ENCODE measurements at regions not wholly inside any gene's neighbourhood (a gene's known extent, or its start where the extent isn't known, plus 50 kb on each side); places are given as distances from the start of the nearest gene placed in this dataset.
"Not testable (repeated sequence)": the region's sequence is repeated elsewhere in the genome, so short reads cannot be mapped to it uniquely, and the experiment has no call there.

DNA sequence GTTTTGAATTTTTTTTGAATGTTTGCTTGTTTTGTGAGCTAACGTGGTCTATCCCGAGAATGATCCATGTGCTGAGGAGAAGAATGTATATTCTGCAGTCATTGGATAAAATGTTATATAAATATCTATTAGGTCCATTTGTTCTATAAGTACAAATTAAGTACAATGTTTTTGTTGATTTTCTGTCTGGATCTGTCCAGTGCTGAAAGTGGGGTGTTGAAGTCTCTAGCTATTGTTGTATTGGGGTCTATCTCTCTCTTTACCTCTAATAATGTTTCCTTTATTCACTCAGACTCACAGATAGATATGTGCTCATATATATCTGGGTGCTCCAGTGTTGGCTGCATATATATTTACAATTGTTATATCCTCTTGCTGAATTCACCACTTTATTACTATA, 144.8 kb upstream of the SETMAR start:
- no peak for DNase-seq

DNA sequence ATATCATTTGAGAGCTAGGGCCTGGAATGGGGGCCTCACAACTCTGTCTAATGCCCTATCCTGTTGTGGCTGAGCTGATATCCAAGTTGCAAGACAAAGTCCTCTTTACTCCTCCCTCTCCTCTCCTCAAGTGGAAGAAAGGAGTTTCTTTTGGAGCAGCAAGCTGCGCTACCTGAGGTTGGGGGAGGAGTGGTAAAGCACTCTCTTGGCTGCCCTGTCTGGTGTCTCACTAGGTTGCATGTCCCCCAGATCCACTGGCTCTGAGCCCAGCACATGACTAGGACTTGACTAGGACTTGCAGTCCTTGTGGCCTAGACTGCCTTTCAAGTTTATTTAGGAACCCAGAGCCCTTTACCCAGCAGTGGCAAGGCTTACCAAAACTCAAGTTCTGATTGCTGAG, 141.1 kb upstream of the SETMAR start:
- DNase-seq, result no peak

DNA sequence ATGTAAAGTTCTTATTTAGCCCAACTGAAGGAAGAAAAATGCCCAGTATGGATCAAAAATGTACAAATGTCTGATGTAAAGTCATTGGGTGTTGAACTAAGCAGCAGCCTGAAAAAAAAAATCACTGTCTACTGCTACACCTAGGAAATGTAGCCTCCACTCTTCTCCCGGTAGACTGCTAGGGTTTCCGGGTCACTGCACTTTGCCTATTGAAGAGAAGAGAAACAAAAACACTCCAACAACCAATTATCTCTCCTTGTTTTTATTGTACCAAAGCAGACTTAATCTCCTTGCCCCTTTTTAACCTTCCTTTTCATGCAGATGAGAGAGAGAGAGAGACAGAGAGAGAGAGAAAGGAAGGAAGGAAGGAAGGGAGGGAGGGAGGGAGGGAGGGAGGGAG, 140.2 kb upstream of the SETMAR start:
- DNase-seq, result no peak

DNA sequence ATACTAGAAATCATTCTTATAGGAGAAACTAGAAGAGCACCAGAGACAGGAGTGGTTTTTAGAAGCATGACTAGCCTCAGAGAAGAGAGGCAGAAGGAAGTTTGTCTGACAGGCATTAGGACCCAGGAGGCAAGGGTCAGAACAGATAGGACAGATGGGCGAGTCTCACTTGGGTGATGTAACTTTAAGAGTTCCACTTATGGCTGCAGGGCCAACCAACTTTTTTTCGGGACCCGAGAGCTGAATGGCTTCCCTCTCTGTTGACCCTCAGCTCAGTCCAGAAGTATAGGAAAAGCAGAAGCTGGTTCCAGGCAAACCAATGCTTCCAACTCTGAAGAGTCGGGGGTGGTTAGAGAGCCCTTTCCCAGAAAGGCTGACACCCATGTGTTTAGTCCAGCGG, 136.6 kb upstream of the SETMAR start:
- DNase-seq, result no peak

DNA sequence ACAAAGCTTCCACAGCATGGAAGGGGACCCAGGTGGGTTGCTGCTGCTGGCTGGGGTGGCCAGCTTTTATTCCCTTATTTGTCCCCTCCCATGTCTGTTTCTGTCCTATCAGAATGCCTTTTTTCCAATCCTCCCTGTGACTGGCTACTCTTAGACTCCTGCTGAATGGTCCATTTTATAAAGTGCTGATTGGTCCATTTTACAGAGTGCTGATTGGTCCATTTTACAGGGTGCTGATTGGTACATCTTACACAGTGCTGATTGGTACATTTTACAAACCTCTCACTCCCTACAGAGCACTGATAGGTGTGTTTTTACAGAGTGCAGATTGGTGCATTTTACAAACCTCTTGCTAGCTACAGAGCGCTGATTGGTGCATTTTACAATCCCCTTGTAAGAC, 135.9 kb upstream of the SETMAR start:
- not testable (repeated sequence) for DNase-seq

DNA sequence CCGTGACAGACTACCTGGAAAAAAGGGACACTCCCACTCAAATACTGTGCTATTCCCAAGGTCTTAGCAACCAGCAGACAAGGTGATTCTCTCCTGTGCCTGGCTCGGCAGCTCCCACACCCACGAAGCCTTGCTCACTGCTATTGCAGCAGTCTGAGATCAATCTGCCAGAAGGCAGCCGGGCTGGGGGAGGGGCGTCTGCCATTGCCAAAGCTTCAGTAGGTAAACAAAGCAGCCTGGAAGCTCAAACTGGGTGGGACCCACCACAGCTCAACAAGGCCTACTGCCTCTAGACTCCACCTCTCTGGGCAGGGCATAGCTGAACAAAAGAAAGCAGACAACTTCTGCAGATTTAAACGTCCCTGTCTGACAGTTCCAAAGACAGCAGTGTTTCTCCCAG, 128.4 kb upstream of the SETMAR start:
- DNase-seq, result no peak

DNA sequence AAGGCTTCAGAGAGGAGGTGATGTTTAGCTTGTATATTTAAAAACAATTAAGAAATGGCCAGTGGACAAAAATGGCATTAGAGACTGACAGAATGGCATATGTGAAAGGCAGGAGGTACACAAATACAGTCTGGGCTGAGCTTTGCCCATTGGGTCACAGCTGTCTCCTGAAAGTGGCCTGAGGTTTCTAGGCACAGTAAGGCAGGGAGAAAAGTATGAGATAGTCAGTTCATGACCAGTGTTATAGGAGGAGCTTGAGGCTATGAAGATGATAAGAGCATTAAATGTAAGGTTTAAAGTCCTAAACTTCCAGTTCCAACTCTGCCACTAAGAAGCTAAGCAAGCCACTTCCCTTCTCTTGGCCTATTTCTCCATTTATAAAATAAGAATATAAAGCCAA, 111.2 kb upstream of the SETMAR start:
- DNase-seq, result no peak

DNA sequence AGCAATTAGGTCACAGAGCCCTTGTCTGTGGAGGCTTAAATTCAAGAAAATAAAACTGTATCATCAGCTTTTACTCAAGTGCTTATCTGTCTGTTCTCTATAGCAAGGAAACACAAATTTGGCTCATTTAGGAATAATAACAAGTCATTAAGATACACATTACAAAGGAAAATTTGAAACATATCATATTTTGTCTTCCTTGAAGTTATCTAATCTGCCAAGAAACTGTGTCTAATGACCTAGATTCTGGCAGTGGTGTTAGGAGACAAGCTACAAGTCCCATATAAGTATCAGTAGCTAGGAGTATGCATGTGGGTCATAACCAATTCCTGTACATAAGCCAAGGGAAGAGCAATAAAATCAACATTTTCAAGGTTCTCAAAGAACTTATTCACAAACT, 108.2 kb upstream of the SETMAR start:
- no peak for DNase-seq

DNA sequence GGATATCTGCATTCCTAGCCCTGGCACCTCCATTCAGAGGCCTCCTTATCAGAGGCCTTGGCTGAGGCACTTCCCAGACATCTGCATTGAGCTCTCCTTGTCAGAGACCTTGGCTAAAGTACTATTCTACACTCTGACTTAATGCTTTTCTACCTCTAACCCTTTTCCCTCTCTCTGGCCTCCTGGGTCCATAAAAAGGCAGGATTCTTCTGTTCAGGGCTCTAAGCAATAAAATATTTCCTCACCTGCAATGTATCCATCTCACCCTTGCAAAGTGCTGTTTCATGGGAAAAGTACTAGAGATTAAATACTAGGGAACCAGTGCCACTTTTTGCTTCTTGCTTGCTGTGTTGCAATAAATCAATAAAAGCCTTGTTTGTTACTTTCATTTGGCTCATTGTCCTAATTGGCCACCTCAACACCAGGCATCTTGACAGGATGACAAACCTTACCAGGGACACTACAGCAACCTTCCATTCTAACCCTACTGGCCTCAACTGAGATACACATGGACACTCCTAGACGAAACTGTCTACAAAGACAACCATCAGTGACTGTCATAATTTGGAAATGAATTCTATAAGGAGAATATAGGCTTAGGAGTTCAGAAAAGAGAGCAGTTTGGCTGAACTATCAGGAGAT, 106.5 kb upstream of the SETMAR start:
- DNase-seq, result no peak

DNA sequence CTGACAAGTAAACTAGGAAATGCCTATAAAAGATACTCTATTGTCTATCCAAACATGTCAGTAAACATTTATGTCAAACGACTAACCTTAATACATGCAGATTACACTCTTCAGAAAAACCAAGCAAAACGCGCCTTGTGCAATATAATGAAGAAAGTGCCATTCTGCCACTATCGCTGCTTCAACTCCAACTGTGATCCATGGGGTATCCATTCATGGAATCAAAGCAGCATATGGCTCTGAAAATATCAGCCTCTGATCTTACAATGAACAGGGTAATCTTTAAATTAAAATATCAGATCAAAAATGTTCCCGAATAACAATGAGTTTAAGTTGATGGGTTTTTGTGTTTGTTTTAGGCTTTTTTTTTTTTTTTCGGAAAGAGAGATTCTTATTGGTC, 105.5 kb upstream of the SETMAR start:
- no peak for DNase-seq

DNA sequence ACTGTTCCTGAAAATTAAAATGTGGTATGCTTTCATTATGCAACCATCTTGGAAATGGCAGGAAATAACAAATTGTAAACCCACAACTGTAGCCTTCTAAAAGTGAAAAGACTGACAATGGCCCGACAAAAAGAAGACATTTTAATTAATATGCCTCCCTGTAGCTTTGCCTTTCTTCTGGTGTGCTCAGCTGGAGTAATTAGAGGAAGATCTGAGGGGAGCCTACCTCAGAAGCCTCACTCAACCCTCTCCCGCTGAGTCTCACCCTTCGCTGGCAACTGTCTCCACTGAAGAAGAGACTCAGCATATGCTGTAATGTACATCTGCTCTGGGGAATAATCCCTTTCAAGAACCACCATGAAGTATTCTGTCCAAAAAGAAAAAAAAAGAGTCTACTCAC, 104.7 kb upstream of the SETMAR start:
- no peak for DNase-seq

DNA sequence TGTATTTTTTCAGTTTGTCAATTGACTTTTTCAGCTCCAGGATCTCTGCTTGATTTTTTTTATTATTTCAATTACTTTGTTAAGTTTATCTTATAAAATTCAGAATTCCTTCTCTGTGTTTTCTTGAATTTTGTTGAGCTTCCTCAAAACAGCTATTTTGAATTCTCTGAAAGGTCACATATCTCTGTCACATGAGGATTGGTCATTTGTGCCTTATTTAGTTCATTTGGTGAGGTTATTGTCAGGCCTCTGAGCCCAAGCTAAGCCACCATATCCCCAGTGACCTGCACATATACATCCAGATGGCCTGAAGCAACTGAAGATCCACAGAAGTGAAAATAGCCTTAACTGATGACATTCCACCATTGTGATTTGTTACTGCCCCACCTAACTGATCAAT, 98.4 kb upstream of the SETMAR start:
- DNase-seq, result not testable (repeated sequence)

DNA sequence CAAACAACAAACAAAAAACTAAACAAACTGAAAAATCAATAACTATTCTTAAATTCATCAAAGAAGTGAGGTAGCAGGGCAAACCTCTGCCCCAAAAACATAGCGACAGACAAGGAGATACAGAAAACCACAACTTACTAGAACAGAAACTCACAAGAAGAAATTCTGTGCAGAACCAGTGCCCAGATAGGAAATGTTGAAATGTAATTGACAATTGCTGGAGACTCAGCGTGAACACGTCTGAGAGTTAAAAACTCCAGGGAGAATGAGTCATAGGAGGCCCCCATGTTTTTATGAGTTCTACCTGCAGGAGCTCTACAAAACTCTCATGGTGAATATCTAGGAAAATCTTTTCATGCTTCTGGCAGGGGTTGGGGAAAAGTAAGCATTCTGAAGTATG, 95.5 kb upstream of the SETMAR start:
- no peak for DNase-seq

DNA sequence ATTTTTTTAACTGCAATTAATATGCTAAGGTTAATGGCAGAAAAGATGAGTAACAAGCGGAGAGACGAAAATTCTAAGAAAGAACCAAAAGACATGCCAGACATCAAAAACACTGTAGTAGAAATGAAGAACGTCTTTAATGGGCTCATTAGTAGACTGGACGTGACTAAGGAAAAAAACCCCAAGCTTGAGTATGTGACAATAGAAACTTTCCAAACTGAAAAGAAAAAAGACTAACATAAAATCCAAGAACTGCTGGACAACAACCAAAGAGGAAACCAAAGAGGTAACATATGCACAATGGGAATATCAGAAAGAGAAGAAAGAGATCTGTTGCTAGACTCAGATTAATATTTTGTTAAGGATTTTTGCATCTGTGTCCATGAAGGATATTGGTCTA, 94.6 kb upstream of the SETMAR start:
- no peak for DNase-seq

DNA sequence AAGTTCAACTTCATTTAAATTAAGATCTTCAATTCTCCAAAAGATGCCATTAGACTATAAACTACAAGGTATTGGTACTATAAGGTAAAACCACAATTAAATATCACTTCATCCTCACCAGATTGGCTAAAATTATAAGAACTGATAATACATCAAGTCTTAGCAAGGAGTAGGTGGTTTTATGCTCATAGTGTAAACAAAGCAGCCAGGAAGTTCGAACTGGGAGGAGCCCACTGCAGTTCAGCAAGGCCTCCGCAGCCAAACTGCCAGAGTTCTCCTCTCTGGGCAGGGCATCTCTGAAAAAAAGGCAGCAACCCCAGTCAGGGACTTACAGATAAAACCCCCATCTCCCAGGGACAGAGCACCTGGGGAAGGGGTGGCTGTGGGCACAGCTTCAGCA, 91.6 kb upstream of the SETMAR start:
- no peak for DNase-seq

DNA sequence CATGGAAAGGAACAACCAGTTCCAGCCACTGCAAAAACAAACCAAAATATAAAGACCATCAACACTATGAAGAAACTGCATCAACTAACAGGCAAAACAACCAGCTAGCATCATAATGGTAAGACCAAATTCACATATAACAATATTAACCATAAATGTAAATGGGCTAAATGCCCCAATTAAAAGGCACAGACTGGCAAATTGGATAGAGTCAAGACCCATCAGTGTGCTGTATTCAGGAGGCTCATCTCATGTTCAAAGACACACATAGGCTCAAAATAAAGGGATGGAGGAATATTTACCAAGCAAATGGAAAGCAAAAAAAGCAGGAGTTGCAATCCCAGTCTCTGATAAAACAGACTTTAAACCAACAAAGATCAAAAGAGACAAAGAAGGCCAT, 89.7 kb upstream of the SETMAR start:
- not testable (repeated sequence) for DNase-seq

DNA sequence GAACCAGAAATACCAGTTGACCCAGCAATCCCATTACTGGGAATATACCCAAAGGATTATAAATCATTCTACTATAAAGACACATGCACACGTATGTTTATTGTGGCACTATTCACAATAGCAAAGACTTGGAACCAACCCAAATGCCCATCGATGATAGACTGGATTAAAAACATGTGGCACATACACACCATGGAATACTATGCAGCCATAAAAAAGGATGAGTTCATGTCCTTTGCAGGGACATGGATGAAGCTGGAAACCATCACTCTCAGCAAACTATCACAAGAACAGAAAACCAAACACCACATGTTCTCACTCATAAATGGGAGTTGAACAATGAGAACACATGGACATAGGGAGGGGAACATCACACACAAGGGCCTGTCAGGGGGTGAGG, 86.2 kb upstream of the SETMAR start:
- not testable (repeated sequence) for DNase-seq

DNA sequence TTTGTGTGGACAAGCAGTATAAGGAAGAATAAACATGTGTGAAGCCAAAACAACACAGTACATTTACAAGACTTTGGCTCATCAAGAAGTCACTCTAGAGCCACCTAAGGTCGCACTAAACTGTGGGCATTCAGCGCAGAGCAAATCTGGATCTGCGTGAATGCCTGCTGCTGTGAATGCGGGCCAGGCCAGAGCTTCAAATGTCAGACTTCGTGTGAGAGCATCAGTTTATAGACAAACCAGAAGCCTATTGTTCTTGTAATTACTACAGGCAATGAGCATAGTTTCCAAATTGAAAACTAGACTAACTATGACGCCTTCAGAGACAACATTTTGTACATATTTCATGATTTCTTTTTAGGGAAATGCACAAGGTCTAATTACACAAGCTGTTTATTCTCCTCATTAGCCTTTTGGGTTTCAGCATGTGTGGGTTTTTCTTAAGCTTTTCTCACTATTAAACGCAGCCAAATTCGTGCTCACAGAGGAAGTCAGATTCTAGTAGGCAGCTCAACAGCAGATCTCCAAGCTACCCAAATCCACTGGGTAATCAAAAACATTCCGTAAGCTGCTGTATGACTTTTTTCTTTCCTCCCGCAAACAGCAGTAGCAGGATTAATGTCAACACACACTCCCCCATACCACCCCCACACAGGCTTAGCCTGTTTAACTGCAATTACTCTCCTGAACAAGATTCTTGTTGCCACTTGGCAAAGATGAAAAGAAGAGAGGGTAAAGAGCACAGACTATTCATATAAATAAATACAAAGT, 84.5 kb upstream of the SETMAR start:
- DNase-seq, result no peak

DNA sequence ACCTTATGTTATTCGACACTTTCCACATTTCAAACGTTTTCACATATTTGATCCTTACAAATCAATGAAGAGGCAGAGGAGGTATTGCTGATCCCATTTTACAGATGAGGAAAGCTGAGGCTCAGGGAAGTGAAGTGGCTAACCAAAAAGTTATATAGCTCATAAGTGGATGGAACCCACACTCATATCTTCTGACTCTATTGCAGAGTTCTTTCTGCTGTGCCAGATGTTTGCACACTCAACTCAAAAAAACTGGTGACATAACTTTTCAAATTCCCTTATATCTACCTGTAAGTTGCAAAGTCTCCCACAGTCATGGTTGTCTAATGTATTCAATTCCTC, 84.0 kb upstream of the SETMAR start:
- no peak for DNase-seq

DNA sequence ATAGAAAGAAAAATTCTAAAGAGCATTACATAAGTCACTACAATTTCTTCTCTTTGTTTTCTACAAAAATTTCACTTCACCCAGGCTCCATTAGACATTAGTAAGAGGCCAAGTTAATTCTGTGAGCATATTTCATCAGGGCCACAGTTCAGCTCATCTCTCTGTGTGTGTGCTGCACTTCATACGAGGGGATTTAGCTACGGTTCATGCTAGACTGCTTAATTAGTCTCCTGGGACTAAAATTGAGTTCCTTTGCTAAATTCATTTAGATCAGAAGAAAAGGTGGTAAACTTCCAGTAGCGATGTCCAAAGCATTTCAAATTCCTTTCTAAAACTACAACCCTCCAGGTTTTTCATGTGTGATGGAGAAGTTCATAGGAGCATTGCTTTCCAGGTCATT, 83.1 kb upstream of the SETMAR start:
- DNase-seq, result no peak

DNA sequence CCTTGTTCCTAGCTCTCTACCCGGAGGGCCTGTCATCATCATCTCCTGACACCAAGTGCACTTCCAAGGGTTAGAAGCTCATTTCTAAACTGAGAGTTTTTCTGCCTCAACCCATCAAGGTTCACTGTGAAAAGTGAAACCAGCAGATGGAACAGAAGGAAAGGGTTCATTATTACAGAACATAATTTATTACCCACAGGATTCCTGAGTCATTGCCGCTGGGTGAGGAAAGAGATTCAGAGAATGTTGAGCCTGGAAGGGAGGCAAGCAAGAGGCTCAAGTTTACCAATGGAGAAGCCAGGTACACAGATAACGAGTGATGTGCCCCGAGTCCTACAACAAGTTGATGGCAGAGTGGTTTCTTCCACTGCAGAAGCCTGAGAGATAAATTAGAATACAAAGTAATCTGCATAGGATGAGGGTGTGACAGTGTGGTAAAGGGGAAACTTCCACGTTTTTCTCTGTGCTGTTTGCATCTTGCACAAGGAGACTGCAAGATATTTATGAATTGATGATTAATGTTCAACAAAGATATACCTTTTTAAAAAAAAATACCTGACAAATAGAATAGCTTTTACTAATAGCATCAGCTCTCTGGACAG, 80.5 kb upstream of the SETMAR start:
- no peak for DNase-seq

DNA sequence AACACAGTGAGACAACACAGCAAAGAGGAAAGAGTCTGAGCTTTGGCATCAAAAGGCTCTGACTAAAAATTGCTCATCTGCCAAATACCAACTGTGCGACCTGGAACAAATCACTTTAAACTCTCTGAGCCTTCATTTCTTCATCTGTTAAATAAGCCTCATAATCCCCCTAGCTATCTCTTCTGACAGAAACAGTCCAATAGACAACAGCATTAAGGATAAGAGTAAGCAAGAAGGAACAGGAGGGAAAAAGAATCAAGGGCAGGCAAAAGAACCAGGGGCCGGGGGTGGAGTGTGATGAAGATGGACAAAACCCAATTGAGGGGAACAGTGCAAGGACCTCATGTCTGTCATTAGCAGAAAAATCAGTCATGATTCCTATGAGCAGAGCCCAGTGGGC, 79.4 kb upstream of the SETMAR start:
- no peak for DNase-seq

DNA sequence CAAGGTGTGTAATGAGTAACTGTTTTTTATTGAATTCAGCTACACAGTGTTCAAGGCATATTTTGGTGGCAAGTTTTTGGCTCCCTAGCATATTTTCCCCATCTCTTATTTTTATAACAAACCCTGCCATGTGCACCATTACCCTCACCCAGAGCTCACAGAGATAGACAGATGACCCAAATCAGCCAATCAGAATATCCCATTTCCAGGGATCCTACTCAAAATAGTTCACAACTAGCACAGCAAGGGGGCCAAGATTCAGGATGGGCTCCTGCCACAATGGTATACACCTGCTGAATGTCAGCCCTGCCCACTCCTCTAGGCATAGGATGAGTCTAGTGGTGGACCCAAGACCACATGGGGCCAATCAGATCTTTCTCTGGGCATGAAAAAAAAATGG, 78.8 kb upstream of the SETMAR start:
- DNase-seq, result no peak

DNA sequence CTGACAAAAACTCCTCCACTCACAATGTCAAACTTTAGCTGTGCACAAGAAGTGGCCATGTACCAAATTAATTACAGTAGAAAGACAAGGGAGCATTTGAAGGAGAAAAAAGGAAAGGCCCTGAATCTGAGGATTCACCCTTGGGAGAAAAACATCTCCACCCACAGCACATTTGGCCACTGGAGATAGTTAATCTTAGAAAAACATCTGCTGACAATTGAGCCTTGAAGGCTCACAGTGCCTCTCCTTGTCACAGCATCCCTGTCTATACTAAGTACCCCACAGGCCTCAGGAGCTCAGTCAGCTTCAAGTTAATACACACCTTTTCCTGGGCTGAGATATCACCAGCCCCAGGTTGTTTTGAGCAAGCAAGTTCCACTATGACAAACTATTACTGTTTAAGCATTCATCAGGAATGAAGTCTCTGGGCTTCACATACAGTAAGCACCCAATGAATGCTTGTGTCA, 78.1 kb upstream of the SETMAR start:
- no peak for DNase-seq

DNA sequence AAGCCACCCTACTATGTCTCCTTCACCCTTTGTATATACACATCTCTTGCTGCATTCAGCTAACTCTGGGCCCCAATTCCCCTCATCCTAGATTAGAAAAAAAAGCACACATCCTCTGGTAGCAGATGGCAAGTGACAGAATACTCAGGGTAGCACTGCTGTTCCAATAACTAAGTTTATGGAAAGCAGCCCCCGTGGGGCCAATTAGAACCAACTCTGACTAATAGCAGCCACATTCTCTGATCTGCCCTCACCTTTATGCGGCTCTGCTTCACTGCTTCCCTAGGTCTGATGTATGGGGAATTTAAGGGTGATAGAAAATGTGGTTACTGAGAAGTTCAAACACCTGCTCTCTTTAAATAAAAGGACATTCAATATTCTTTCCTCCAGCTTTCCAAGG, 74.9 kb upstream of the SETMAR start:
- DNase-seq, result no peak

Measured in kidney glomerular epithelial cell (primary cell).